NCI-H526 (cell line): ENCODE measurements at regions not wholly inside any gene's neighbourhood (a gene's known extent, or its start where the extent isn't known, plus 50 kb on each side); places are given as distances from the start of the nearest gene placed in this dataset.
"Not testable (repeated sequence)": the region's sequence is repeated elsewhere in the genome, so short reads cannot be mapped to it uniquely, and the experiment has no call there.

Experiments used
- DNase-seq, 2 experiments: peaks; one replicate each; lab custom pipeline; 2025; lab: John Stamatoyannopoulos, UW

DNA sequence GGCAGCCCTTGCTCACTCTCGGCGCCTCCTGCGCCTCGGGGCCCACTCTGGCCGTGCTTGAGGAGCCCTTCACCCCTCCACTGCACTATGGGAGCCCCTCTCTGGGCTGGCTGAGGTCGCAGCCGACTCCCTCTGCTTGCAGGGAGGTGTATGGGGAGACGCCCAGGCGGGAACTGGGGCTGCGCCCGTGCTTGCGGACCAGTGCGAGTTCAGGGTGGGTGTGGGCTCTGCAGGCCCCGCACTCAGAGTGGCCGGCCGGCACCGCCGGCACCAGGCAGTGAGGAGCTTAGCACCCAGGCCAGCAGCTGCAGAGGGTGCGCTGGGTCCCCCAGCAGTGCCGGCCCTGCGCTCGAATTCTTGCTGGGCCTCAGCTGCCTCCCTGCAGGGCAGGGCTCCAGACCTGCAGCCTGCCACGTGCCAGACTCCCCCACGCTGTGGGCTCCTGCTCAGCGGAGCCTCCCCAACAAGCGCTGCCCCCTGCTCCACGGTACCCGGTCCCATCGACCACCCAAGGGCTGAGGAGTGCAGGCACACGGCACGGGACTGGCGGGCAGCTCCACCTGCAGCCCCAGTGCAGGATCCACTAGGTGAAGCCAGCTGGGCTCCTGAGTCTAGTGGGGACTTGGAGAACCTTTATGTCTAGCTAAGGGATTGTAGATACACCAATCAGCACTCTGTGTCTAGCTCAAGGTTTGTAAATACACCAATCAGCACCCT lies 54.0 kb upstream of the WWC2 start:
- not testable (repeated sequence) for DNase-seq

DNA sequence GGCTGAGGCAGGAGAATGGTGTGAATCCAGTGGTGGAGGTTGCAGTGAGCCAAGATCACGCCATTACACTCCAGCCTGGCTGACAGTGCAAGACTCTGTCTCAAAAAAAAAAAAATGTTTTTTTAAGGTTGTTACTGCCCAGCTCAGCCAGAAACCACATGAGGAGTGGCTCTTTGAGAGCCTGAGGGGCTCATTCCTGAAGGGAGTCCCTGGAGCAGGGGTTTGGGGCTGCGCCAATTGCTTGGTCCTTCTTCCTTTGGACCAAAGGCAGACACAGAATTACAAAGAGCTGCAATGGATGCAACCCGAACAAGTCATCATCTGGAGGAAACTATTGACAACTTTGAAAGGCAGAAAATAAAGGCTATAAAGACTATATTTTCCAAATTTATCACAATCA lies 60.6 kb upstream of the WWC2 start:
- no peak for DNase-seq

DNA sequence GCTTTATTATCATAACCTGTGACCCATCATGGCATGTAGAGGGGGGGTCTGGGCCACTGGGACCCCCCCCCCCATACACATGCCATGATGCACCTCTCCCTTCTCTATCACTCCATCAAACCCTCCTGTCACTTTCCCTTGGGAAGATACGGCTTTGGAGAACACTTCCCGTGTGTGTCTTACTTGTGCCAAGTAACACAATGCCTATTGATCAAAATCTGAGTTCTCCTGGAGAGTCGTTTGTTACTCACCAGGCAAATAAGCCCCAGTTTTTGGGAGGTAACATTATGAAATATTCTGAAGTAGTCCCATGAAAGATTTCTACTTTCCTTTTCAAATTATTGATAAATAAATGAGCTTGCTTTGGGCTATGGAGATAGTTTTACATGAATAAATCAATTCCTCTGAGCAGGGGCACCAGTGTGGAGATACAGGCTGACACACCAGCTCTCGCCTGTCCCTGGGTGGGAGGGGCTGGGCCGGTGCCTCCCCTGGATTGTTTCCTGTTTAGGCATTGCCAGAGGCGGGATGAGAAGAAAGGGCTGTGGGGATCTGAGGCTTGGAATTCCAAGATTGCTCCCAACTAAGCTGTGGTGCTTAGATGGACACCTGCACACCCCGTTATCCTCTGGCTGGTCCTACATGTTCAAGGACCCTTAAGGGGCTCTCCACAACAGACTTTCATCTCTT lies 63.2 kb upstream of the WWC2 start:
- DNase-seq = no peak

DNA sequence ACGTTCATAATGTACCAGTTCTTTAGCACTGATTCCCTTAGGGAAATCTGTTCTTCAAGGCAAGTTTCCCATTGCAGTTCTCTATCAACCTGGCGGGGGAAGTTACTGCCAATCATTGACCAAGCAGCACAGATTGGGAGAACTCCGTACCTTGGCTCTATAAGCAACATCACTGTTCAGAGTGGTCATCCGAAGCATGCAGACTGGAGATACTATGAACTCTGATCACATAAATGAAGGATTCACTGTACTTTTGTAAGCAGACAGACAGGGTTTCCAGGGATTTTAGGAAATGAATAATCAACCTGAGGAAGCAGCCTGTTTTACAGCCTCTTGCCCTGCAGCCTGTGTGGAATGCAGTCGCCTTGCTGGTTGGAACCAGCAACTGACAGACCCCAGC lies 63.8 kb upstream of the WWC2 start:
- DNase-seq = no peak

DNA sequence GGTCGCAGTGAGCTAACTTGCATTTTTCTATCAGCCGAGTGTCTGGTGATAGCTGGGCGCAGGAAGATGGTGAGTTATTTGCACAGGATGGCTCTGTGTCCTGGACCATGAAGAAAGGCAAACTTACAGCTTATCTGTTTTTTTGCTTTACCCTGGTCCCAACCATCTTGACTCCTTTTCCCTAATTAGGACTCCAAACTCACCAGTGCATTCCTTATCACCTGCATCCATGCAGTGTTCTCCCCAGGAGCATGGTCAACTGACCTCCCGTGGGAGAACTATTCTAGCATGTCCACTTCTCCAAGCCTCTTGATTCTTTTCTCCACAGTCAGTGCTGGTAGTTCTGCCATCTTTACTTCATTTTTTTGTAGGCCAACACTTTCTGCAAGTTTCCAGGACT lies 68.2 kb upstream of the WWC2 start:
- DNase-seq = no peak

DNA sequence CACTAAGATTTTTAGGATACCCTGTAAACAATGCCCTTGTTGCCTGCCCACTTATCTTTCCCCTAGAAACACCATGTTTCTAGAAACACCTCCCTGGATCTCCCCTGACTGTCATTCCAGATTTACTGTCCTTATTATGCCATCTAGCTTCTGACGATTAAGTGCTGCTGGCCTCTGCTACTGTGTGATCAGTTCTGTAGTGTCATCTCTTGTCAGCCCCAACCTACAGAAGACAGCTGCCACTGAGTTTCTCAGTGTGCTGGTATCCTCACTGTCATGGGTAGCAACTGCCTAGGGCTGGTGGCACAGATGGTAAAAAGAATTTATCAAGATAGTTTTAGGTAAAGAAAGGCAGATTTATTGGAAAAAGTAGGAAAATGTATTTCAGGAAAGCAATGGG lies 68.7 kb upstream of the WWC2 start:
- no peak for DNase-seq

DNA sequence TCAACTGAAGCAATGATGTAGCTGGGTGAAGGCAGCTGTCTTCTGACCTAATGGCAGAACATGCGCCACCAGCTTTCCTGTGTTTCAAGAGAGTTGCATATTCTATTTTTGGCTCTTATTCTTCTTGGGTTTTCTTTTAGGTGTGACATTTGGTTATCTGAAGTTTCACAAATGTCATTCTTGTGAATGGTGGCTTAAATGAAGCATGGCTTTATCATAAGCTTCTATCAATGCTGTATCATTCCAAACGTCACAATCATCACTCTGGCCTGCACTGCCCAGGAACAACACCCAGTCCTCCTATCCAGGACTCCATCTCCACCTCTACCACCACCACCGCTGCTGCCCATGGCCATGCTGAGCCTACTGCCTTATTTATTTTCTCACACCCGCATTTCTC lies 69.7 kb upstream of the WWC2 start:
- no peak for DNase-seq

DNA sequence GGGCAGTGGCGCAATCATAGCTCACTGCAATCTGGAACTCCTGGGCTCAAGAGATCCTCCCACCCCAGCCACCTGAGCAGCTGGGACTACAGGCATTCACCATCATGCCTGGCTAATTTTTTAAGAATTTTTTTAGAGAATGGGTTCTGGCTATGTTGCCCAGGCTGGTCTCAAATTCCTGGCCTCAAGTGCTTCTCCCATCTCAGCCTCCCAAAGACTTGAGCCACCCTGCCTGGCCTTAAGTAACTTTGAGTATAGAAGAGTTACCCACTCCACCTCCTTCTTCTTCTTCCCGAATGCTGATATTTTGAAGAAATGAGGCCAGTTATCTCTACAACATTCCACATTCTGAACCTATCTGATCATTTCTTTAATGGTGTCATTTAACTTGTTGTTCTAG lies 72.4 kb upstream of the WWC2 start:
- DNase-seq = no peak

DNA sequence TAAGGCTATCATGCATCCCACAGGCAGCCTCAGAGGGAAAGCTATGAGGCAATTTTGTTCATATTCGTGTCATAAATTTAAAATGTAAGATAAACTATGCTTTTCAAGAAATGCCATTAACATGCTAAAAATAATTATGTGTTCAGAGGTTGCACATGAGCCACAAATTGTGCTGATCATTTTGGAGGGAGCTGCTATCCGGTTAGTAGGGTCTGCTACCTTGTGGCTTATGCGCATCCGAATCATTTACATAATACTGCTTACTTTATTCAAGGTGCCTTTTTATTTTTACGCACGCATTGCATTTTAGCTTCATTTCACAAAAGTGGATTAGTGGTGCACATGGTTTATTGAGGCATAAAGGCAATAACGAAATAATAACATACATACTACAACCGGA lies 76.4 kb upstream of the WWC2 start:
- no peak for DNase-seq

DNA sequence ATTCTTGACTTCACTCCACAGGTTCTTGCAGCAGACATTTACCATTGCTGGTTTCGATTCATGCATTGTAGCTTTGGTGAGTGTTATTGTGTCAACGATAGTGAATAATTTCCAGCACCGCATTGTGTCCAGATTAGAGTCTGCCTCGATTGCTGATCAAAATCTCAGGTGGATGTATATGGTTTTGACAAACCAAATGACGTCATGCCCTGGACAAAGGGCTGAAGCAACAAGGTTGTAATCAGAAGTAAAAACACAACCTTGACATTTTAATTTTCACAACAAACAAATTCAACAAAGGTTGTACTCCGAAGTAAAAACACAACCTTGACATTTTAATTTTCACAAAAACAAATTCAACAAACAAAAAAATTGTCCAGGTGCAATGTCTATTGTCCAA lies 81.1 kb upstream of the WWC2 start:
- DNase-seq = no peak

DNA sequence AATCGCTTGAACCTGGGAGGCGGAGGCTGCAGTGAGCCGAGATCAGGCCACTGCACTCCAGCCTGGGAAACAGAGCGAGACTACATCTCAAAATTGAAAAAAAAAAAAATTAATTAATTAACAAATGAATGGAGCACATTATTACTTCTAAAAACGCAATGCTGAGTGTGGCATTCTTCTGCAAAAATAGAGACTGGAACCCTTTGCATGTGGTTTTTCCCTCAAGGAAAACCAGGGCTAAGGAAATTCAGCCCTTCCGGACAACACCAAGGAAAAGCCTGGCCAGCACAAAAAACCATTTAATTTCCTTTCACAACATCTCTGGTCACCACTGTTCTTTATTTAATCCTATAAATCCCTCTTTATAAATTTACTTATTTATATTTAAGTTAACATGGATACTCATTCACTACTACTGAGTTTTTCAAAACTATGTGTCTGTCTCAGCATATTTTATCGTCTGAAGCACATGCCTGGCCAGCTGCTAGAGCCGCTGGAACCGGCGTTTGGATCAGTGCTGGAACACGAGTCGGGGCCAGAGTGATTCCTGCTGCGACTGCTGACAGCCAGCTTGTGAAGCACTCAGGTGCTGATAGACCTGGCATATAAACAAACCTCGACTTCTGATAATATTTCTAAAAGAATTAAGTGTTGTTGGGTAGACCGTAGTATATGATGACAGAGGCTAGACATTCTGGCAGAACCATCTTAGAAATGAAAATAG lies 84.5 kb upstream of the WWC2 start:
- no peak for DNase-seq

DNA sequence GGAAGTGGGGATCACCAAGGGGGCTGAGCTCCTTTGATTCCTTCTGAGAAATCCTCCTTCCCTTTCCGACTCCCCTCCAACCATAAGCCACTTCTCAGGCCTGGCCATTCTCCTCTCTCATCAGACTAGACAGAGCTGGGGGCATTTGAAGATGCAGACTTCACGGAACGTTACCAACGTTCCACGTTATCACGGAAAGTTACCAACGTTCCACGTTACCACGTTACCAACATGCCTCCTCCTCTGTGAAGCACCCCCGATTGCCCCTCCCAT lies 85.4 kb upstream of the WWC2 start:
- no peak for DNase-seq

DNA sequence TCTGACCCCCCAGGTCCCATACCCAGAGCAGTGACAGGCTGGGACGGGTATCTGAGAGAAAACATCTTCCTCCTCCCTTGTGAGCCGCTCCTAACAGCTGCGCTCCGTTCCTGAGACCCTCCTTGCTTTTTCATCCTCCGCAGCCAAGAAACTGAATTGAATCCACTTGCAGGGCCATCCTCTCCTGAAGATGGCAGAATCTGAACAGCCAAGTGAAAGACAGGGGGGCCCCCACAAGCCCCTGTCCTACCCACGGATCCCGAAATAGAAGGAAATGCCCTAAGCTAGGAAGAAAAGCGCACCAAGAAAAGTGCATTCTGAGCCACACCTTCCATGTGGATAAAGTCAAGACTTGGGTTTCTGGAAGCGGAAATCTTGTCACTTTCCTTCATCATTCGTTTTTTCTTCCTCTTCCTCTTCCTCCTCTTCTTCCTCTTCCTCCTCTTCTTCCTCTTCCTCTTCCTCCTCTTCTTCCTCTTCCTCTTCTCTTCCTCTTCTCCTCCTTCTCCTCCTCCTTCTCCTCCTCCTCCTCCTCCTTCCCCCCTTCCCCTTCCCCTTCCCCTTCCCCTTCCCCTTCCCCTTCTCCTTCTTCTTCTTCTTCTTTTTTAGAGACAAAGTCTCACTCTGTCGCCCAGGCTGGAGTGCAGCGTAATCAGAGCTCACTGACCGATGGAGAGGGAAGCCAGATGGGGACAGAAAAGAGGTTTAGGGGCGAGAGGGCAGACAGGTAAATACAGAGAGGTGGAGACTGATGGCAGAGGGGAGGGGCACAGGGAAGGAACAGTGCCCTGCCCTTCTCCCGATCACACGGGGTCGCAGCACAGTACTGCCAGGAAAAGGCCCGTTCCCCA lies 86.0 kb upstream of the WWC2 start:
- DNase-seq = no peak

DNA sequence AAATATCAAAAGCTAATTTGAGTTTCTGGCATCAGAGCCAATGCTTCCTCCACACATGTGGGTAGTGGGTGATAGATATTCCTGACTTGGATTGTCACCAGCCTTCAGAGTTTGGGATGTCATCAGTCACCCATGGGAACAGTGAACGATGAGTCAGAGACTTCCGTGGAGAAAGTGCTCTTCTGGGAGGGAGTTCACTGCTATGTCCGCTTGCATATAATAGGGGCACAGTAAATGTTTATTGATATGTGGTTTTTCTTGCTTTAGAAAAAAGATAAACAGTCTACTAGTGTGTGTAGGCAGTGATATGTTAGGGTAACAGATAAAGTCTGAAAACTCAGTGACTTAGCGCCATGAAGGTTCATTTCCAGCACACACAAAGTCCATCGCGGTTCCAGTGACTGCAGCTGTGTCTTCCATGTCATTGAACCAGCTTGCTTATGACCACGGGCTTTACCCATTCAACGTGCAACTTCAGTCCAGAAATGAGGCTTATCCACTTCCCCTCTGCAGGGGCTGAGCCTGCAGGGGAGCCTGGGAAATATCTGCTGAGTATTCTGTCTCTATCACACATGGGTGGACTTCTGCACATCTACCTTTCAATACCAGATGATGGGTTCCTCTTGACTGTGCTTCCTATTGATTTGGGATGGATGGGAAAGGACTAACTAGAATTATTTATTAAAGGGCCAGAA lies 87.7 kb upstream of the WWC2 start:
- DNase-seq = no peak

DNA sequence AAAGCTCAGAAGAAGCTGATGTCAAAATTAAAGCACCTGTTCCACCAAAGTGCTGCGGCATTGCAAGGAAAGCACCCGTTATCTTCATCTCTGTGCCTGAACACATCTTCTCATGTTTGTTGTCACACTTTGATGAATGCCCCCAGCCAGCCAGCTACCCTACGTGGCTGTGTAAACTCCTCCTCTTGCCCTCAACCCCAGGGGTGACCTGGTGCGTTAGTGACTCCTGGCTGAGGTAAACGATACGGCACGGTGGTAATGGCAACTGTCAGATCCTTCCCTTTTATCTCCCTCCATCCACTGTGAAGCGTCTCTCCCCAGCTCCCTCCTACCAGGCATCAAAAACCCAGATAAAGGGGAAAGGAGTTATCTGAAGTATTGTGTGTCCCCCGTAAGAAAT lies 90.6 kb upstream of the WWC2 start:
- no peak for DNase-seq

DNA sequence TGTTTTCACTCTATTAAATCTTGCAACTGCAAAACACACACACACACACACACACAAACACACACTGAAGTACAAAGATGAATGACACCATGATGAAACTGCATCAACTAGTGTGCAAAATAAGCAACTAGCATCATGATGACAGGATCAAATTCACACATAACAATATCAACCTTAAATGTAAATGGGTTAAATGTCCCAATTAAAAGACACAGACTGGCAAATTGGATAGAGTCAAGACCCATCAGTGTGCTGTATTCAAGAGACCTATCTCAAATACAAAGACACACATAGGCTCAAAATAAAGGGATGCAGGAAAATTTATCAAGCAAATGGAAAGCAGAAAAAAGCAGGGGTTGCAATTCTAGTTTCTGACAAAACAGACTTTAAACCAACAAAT lies 87.2 kb upstream of the DCTD start:
- not testable (repeated sequence) for DNase-seq

DNA sequence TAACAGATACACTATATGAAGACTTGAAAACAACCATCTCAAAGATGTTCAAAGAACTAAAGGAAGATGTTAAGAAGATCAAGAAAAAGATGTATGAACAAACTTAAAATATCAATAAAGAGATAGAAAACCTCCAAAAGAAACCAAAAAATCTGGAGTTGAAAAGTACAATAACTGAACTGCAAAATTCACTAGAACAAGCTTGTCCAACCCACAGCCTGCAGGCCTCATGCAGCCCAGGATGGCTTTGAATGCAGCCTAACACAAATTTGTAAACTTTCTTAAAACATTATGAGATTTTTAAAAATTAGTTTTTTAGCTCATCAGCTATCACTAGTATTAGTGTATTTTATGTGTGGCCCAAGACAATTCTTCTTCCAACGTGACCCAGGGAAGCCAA lies 77.0 kb upstream of the DCTD start:
- no peak for DNase-seq

DNA sequence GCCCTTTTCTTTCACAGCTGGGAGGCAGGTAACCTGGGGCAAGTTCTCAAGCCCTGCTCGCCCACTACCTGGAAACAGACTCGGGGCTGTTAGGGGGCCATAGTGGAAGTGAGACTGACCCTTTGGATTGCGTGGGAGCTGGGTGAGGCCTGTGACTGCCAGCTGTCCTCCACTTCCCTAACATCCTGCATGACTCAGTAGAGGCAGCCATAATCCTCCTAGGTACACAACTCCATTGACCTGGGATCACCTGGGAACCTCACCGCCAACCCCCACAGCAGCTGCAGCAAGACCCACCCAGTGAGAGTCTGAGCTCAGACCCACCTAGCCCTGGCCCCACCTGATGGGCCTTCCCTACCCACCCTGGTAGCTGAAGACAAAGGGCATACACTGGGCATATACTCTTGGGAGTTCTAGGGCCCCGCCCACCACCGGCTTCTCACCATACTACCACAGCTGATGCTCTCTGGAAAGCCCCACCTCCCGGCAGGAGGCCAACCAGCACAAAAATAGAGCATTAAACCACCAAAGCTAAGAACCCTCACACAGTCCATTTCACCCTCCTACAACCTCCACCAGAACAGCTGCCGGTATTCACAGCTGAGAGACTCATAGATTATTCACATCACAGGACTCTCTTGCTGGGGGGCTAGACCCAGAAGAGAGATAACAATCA lies 61.1 kb upstream of the DCTD start:
- no peak for DNase-seq

DNA sequence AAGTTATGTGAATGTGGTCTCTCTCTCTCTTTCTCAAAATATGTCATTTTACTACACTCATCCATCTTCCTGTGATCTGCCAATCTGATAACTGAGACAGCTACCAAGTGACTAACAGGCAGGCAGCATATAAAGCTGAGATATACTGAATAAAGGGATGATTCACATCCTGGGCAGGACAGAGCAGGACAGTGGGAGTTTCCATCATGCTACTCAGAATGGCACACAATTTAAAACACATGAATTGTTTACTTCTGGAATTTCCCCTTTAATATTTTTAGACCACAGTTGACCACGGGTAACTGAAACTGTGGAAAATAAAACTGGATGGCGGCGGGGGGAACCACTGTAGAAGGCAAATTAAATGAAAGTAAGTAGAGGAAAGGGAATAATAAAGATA lies 58.6 kb upstream of the DCTD start:
- DNase-seq = no peak

DNA sequence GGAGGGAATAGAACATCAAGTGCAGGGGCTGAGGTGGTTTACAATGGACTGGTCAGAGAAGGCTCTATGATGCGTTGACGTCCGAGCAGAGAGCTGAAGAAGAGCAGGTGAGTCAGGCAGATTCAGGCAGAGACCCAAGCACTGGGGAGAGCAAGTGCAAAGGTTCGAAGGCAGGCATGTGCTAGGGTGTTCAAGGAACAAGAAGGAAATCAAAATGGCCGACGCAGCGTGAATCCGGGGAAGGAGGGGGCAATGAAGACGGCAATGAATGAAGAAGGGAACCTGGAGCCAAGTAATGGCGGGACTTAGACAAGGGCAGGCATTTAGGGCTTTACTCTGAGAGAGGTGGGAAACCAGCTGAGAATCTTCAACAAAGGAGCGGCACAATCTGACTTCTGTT lies 56.8 kb upstream of the DCTD start:
- no peak for DNase-seq

DNA sequence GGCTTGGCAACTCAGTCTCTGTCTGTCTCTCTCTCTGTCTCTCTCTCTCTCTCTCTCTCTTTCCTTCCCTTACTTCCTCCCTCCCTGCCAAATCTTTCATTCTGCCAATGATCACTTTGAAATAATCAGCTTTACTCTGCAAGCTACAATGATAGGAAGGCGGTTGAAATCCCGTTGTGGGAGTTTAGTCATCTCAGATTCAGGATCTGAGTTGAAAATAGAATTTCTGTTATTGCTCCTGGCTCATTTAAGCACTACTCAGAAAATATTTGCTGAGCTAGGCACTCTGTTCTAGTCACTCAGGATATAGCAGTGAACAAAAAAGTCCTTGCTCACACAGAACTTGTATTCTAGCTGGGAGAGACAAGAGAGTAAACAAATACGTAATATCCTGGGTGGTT lies 56.3 kb upstream of the DCTD start:
- no peak for DNase-seq

DNA sequence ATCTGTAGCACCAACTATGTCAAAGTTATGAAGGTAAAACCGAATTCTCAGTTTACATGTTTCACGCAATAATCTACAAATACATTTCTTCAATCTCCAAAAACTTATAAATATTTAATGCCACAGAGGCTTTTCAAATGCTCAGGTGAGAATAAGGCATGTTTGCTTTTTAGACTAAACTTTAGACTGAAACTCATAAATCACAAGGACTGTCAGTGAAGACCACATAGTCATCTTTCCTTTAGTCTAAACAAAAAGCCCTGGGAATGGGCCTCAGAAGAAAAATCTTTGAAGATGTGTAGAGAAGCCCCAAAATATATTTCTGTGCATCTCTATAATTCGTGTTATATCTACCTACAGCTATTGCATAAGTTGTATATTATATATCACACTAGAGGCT lies 54.5 kb upstream of the DCTD start:
- no peak for DNase-seq
